Heart left ventricle (tissue), 16 donors: ENCODE measurements at regions not wholly inside any gene's neighbourhood (a gene's known extent, or its start where the extent isn't known, plus 50 kb on each side); places are given as distances from the start of the nearest gene placed in this dataset.
A peak's percentile ranks its signal among the peaks of the same experiment; 100 is the strongest.

Source experiments
- ATAC-seq, 4 donors: fragments of 200-7000 bp; cut with Tn5 transposase; one replicate each; pipeline ENCODE4 v1.9.1; 2020 to 2022; ENCODE audit warnings: moderate library complexity in 4 of 4, mild to moderate bottlenecking in 3 of 4, moderate number of reproducible peaks in 1 of 4
- DNase-seq, 5 donors: peaks; one replicate each; pipeline ENCODE4 v3.0.0-alpha.2; 2020
- H3K27ac ChIP-seq, 12 donors: fragments of 200-600 bp; sonication (generic) in 4 of 12; one replicate each; pipeline versions ENCODE4 v1.5.0 to v1.8.0; 2016 to 2022; ENCODE audit warnings: mild to moderate bottlenecking in 2 of 12
- H3K27me3 ChIP-seq, 9 donors: fragments of 200-600 bp; sonication (generic) in 2 of 9; one replicate each; pipeline versions ENCODE4 v1.5.1 to v1.8.0; 2016 to 2022; ENCODE audit warnings: mild to moderate bottlenecking in 3 of 9
- H3K36me3 ChIP-seq, 9 donors: fragments of 200-600 bp; sonication (generic) in 2 of 9; one replicate each; pipeline versions ENCODE4 v1.5.0 to v1.8.0; 2018 to 2022; ENCODE audit warnings: mild to moderate bottlenecking in 2 of 9
- H3K4me1 ChIP-seq, 12 donors: fragments of 200-600 bp; sonication (generic) in 4 of 12; one replicate each; pipeline versions ENCODE4 v1.5.0 to v1.8.0; 2016 to 2022; ENCODE audit warnings: mild to moderate bottlenecking in 3 of 12
- H3K4me3 ChIP-seq, 12 donors: fragments of 200-600 bp; sonication (generic) in 4 of 12; one replicate each; pipeline versions ENCODE4 v1.5.0 to v1.8.0; 2017 to 2022; ENCODE audit warnings: mild to moderate bottlenecking in 9 of 12, moderate library complexity in 4 of 12
- H3K9me3 ChIP-seq, 12 donors: fragments of 200-600 bp; sonication (generic) in 4 of 12; one replicate each; pipeline versions ENCODE4 v1.5.0 to v1.8.0; 2016 to 2022; ENCODE audit warnings: mild to moderate bottlenecking in 1 of 12
- POLR2A ChIP-seq, 2 donors: fragments of 450-650 bp; IDR thresholded peaks; one replicate each; pipeline ENCODE4 v1.6.1; 2017; ENCODE audit warnings: antibody characterized with exemption in 2 of 2, mild to moderate bottlenecking in 2 of 2, moderate library complexity in 2 of 2
- WGBS, 4 donors: extraction: QIAGEN DNeasy Blood & Tissue Kit in 2 of 4; methylation state at CpG; one replicate each; pipeline versions ENCODE4 v1.1.5 to v1.1.7; 2013 to 2018; 5-methylcytosine and 5-hydroxymethylcytosine counted together
- intact Hi-C, 10 donors: fragments of 100-400 bp; cut with DNase I; formaldehyde crosslinking; loops; one replicate each; pipeline versions ENCODE4 v1.11.1 to v1.14.2; 2022
- TF ChIP-seq, protein P1 (sequence below), 12 donors: fragments of 200-600 bp; sonication (generic) in 4 of 12; IDR thresholded peaks; one replicate each; pipeline versions ENCODE4 v1.5.0 to v1.8.0; 2018 to 2022; ENCODE audit warnings: antibody characterized with exemption in 12 of 12, mild to moderate bottlenecking in 5 of 12
- donor health status: ischemic (EF 13 %, LVEDD 7.1; RV severe dilation, severe dysfunction).
- donor health status: healthy with polysubstance abuse.
- donor health status: DM: no; HTN: yes; CAD: no.
- donor health status: DM: no; HTN: no; CAD: no.
- donor health status: ischemic (EF 25% LVEDD 6.9; RV normal size, moderate dysfunction).
- donor health status: ischemic (EF 25% LVEDD 5.7; RV mildly dilated, moderate dysfunction).
- donor health status: healthy.
- donor health status: DM: yes; HTN: yes; CAD: no.
- donor health status: ischemic (EF 35%, LVEDD 5.7; RV mildly dilated, moderate dysfunction).
- donor health status: nonischemic (EF 11% LVEDD 7.7; RV severe dilation, severe dysfunction).
- donor health status: DM: yes; HTN: yes; CAD: no.
- donor health status: PGD.
- donor health status: ischemic (EF 29% LVEDD 5.4; RV normal size, mild dysfunction).
- donor health status: nonischemic (EF 23%, LVEDD 6.1; RV moderate dilation, normal function).

DNA sequence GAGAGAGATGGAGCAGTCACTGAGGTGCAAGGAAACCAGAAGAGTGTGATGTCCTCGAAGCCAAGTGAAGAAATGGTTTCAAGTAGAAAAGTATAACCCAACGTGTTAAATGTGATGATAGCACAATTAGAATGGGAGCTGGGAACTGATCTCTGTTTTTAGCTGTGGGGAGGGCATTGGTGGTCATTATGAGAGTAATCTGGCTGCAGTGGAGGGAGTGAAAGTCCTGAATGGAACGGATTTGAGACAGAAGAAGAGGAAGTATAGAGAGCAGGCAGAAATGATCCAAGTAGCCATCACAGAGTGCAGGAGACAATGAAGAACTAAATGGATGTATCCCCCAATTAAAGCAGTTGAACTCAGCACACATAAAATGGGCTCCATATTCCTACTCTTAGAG, 235.3 kb downstream of the IGSF11 start:
- H3K4me3 ChIP-seq, result no peak overlapping the region
- ATAC-seq (no peak), DNase-seq (no peak)
- H3K27me3 ChIP-seq, result peaks cover 0 to 5% (median 0%) of the 10 kb centered on the region in 9 donors
- intact Hi-C loops, result no loop called here
- TF ChIP-seq, protein P1, sequence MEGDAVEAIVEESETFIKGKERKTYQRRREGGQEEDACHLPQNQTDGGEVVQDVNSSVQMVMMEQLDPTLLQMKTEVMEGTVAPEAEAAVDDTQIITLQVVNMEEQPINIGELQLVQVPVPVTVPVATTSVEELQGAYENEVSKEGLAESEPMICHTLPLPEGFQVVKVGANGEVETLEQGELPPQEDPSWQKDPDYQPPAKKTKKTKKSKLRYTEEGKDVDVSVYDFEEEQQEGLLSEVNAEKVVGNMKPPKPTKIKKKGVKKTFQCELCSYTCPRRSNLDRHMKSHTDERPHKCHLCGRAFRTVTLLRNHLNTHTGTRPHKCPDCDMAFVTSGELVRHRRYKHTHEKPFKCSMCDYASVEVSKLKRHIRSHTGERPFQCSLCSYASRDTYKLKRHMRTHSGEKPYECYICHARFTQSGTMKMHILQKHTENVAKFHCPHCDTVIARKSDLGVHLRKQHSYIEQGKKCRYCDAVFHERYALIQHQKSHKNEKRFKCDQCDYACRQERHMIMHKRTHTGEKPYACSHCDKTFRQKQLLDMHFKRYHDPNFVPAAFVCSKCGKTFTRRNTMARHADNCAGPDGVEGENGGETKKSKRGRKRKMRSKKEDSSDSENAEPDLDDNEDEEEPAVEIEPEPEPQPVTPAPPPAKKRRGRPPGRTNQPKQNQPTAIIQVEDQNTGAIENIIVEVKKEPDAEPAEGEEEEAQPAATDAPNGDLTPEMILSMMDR (IDR thresholded peaks at IDR 0.05), result no peak
- TF ChIP-seq POLR2A (IDR thresholded peaks at IDR 0.05), result no peak
- no peak overlapping the region for H3K27ac ChIP-seq
- H3K4me1 ChIP-seq, result peaks cover 0 to 10% (median 0%) of the 10 kb centered on the region in 12 donors
- no peaks in the 10 kb centered on the region for H3K9me3 ChIP-seq
- H3K36me3 ChIP-seq, result no peaks in the 10 kb centered on the region
- 78 to 85% (median 83%) methylated on average over 3 of the region's 3 CpGs for WGBS, 4 donors

DNA sequence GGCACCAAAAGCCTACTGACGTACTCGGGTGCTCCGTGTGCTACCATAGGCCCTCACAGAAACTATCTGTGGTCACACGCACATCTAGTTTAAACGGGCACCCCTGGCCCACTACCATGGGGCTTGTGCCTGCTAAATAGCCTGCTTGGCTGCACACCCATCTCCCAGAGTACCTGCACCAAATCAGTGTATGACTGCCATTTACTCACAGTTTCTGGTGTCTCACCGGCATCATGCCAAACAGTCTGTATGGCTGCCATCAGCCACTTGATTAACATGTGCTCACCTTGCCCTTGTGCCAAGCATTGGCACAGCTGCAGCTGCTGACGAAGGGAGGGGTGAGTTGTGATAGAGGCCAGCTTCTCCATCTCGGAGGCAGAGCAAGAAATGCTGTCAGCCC, 232.7 kb downstream of the IGSF11 start:
- ATAC-seq (peak; percentile 85 to 96 (median 94)), DNase-seq (peak; percentile 59 to 80 (median 72))
- intact Hi-C loops, result no loop called here

DNA sequence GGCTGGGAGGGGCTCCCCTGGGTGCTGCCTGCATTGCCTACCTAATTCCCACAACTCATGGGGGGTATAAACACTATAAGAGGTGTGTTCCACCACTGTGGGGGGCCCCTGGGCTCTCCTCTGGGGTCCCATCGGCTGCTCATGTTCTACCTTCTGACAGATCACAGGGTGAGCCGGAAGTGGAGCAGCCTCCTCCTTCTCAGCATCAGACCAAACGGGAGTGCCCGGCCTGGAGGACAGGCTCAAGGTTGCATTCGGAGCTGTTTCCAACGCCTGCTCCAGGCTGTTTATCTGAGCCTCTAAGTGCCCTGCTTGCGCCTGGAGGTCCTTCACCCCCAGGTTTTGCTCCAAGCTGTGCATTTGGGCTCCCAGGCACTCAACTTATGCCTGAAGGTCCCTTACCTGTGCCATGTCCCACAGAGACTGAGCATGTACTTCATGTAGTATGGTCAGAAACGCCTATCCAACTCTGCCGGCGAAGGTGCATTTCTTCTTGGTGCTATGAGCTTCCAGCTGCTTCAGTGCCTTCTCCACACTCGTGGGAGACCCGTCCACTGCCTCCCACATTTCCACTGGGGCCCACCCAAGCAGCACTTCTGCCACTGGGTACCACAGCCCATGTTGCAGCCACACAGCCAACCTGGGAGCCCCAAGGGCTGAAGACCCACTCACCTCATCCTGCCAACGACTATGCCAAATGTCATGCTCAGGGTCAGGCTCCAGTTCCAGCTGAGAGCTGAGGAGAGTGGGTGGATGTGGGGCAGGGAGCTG, 232.1 kb downstream of the IGSF11 start:
- Histone ChIP-seq H3K27ac (peak overlapping the region in 1 of 12 donors; percentile 50), H3K9me3 (peaks cover 0 to 3% (median 0%) of the 10 kb centered on the region in 12 donors), H3K36me3 (no peaks in the 10 kb centered on the region), H3K27me3 (peaks cover 0 to 5% (median 0%) of the 10 kb centered on the region in 9 donors), H3K4me3 (peak overlapping the region in 1 of 12 donors; percentile 11), H3K4me1 (peaks cover 0 to 10% (median 0%) of the 10 kb centered on the region in 12 donors)
- intact Hi-C loops, result no loop called here
- ATAC-seq (peak in 3 of 4 donors; percentile 51 to 68 (median 60)), DNase-seq (peak in 2 of 5 donors; percentile 9 to 29)
- 58 to 71% (median 65%) methylated on average over 6 to 13 of the region's 13 CpGs for WGBS, 4 donors
- TF ChIP-seq, protein P1 (IDR thresholded peaks at IDR 0.05), result no peak
- no peak for TF ChIP-seq POLR2A (IDR thresholded peaks at IDR 0.05)

More for the DNA sequence above, 232.7 kb downstream of the IGSF11 start:
- peaks cover 0 to 10% (median 0%) of the 10 kb centered on the region in 12 donors for H3K4me1 ChIP-seq
- peak overlapping the region in 1 of 12 donors; percentile 11 for H3K4me3 ChIP-seq
- H3K36me3 ChIP-seq, result no peaks in the 10 kb centered on the region
- no peaks in the 10 kb centered on the region for H3K9me3 ChIP-seq
- peak overlapping the region in 1 of 12 donors; percentile 50 for H3K27ac ChIP-seq
- TF ChIP-seq POLR2A (IDR thresholded peaks at IDR 0.05), result no peak
- TF ChIP-seq, protein P1 (IDR thresholded peaks at IDR 0.05), result no peak
- WGBS, 4 donors, result 38 to 65% (median 53%) methylated on average over 8 of the region's 8 CpGs
- peaks cover 0 to 5% (median 0%) of the 10 kb centered on the region in 9 donors for H3K27me3 ChIP-seq

DNA sequence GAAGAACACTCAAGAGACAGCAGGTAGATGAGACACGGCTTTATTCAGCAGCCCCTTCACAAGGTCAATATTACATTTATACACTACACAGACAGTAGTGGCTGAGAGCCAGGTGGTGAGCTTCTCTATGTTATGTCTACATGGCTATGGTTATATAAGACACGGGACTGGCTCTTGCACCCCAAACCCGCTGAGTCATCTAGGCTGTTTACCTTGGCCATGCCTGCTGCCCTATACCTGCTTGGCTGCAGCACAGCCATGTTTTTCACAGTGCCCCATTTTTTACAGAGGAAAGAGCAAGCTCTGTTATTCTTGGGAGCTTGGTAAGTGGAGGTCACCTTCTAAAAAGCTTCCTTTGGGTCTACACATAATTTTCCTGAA, 231.6 kb downstream of the IGSF11 start:
- no peak for TF ChIP-seq POLR2A (IDR thresholded peaks at IDR 0.05)
- TF ChIP-seq, protein P1 (IDR thresholded peaks at IDR 0.05), result no peak
- intact Hi-C loops, result no loop called here
- H3K36me3 ChIP-seq, result no peaks in the 10 kb centered on the region
- peaks cover 0 to 3% (median 0%) of the 10 kb centered on the region in 12 donors for H3K9me3 ChIP-seq
- peaks cover 0 to 10% (median 0%) of the 10 kb centered on the region in 12 donors for H3K4me1 ChIP-seq
- ATAC-seq (no peak), DNase-seq (no peak)
- no peak overlapping the region for H3K27ac ChIP-seq
- 72 to 90% (median 77%) methylated on average over 3 of the region's 3 CpGs for WGBS, 4 donors
- H3K4me3 ChIP-seq, result no peak overlapping the region
- peaks cover 0 to 5% (median 0%) of the 10 kb centered on the region in 9 donors for H3K27me3 ChIP-seq
